Prostate gland (tissue), 2 donors: ENCODE measurements at regions not wholly inside any gene's neighbourhood (a gene's known extent, or its start where the extent isn't known, plus 50 kb on each side); places are given as distances from the start of the nearest gene placed in this dataset.

Source experiments
- POLR2A ChIP-seq: fragments of 450-650 bp; IDR thresholded peaks from one replicate; pipeline ENCODE4 v1.6.1; 2016; ENCODE audit warnings: antibody characterized with exemption, mild to moderate bottlenecking
- POLR2AphosphoS5 ChIP-seq: sonication (generic); formaldehyde crosslinking; IDR thresholded peaks from one replicate; pipeline ENCODE4 v1.6.1; 2017; ENCODE audit warnings: antibody characterized with exemption
- TF ChIP-seq, protein P1 (sequence below), 4 experiments: fragments of 200-600 bp in 2 of 4; fragments of 450-650 bp in 2 of 4; sonication (generic) in 2 of 4; IDR thresholded peaks; 1 replicate in 3 of 4; 2 replicates in 1 of 4; pipeline ENCODE4 v1.5.1; 2016 to 2019; ENCODE audit warnings: antibody characterized with exemption in 4 of 4, mild to moderate bottlenecking in 2 of 4, moderate library complexity in 2 of 4

DNA sequence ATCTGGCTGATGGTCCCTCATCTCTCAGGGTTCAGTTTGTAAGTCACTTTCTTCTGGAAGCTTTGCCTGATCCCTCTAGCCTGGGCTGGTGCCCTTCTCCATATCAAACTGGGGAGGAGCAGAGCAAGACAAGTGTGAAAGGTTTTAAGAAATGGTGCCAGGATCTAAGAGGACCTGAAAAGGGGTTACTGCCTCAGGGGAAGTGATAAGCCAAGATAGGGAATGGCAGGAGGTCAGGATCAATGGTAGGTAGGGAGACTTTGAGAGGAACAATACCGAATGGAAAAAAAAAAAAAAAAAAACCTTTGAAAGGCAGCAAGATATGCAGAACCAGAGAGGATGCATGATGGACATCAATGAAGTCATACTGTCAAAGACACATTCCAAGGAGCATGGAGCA, 67.5 kb upstream of the TLR4 start:
- TF ChIP-seq, protein P1, sequence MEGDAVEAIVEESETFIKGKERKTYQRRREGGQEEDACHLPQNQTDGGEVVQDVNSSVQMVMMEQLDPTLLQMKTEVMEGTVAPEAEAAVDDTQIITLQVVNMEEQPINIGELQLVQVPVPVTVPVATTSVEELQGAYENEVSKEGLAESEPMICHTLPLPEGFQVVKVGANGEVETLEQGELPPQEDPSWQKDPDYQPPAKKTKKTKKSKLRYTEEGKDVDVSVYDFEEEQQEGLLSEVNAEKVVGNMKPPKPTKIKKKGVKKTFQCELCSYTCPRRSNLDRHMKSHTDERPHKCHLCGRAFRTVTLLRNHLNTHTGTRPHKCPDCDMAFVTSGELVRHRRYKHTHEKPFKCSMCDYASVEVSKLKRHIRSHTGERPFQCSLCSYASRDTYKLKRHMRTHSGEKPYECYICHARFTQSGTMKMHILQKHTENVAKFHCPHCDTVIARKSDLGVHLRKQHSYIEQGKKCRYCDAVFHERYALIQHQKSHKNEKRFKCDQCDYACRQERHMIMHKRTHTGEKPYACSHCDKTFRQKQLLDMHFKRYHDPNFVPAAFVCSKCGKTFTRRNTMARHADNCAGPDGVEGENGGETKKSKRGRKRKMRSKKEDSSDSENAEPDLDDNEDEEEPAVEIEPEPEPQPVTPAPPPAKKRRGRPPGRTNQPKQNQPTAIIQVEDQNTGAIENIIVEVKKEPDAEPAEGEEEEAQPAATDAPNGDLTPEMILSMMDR (IDR thresholded peaks at IDR 0.05), result no peak
- TF ChIP-seq POLR2AphosphoS5 (no peak), POLR2A (no peak)
